IPS-18c (cell line): ENCODE measurements at regions not wholly inside any gene's neighbourhood (a gene's known extent, or its start where the extent isn't known, plus 50 kb on each side); places are given as distances from the start of the nearest gene placed in this dataset.
"Not testable (repeated sequence)": the region's sequence is repeated elsewhere in the genome, so short reads cannot be mapped to it uniquely, and the experiment has no call there.

Experiments used
- H3K4me3 ChIP-seq: 2 replicates; pipeline ENCODE4 v1.7.0; 2013; ENCODE audit warnings: low read depth, mild to moderate bottlenecking, low read length, moderate library complexity; ENCODE audit not compliant: insufficient read depth
- H3K9me3 ChIP-seq: one replicate; pipeline ENCODE4 v1.6.1; 2013; ENCODE audit warnings: mild to moderate bottlenecking, low read length, moderate library complexity; ENCODE audit not compliant: control insufficient read depth, insufficient read depth

GRCh38 chr14:70269582-70269981, 80.8 kb upstream of the SLC8A3 start:
- H3K4me3 ChIP-seq, result no peak overlapping the region
- H3K9me3 ChIP-seq, result no peaks in the 10 kb centered on the region

- Histone ChIP-seq H3K4me3 (no peak overlapping the region), H3K9me3 (no peaks in the 10 kb centered on the region)
These were observed 80.0 kb upstream of the SLC8A3 start for GRCh38 chr14:70268760-70269159.

GRCh38 chr14:70266157-70266556, 77.4 kb upstream of the SLC8A3 start:
- no peak overlapping the region for H3K4me3 ChIP-seq

GRCh38 chr14:70265422-70265821, 76.7 kb upstream of the SLC8A3 start:
- no peaks in the 10 kb centered on the region for H3K9me3 ChIP-seq

More at GRCh38 chr14:70266157-70266556, 77.4 kb upstream of the SLC8A3 start:
- no peaks in the 10 kb centered on the region for H3K9me3 ChIP-seq

GRCh38 chr14:70259420-70259819, 70.7 kb upstream of the SLC8A3 start:
- no peak overlapping the region for H3K4me3 ChIP-seq
- H3K9me3 ChIP-seq, result no peaks in the 10 kb centered on the region

More at GRCh38 chr14:70265422-70265821, 76.7 kb upstream of the SLC8A3 start:
- no peak overlapping the region for H3K4me3 ChIP-seq

- no peaks in the 10 kb centered on the region for H3K9me3 ChIP-seq
These were observed 68.8 kb upstream of the SLC8A3 start for GRCh38 chr14:70257526-70257925.

GRCh38 chr14:70256601-70257000, 67.8 kb upstream of the SLC8A3 start:
- Histone ChIP-seq H3K9me3 (no peaks in the 10 kb centered on the region), H3K4me3 (no peak overlapping the region)

More at GRCh38 chr14:70257526-70257925, 68.8 kb upstream of the SLC8A3 start:
- H3K4me3 ChIP-seq, result no peak overlapping the region

GRCh38 chr14:70255071-70256057, 66.6 kb upstream of the SLC8A3 start:
- peak overlapping the region; percentile 15; the same call in 1 of the 2 replicates for H3K4me3 ChIP-seq
- not testable (repeated sequence) for H3K9me3 ChIP-seq

GRCh38 chr14:70254476-70254961, 65.8 kb upstream of the SLC8A3 start:
- no peaks in the 10 kb centered on the region for H3K9me3 ChIP-seq

GRCh38 chr14:70253547-70253946, 64.8 kb upstream of the SLC8A3 start:
- not testable (repeated sequence) for H3K9me3 ChIP-seq

More at GRCh38 chr14:70254476-70254961, 65.8 kb upstream of the SLC8A3 start:
- peak overlapping the region; percentile 49; the same call in 1 of the 2 replicates for H3K4me3 ChIP-seq

GRCh38 chr14:70245026-70245425, 56.3 kb upstream of the SLC8A3 start:
- H3K9me3 ChIP-seq, result no peaks in the 10 kb centered on the region
- H3K4me3 ChIP-seq, result no peak overlapping the region

More at GRCh38 chr14:70253547-70253946, 64.8 kb upstream of the SLC8A3 start:
- not testable (repeated sequence) for H3K4me3 ChIP-seq

- Histone ChIP-seq H3K9me3 (no peaks in the 10 kb centered on the region), H3K4me3 (no peak overlapping the region)
These were observed 51.1 kb upstream of the SLC8A3 start for GRCh38 chr14:70239802-70240201.

GRCh38 chr14:70238635-70239034, 49.9 kb upstream of the SLC8A3 start:
- H3K4me3 ChIP-seq, H3K9me3 ChIP-seq: not testable (repeated sequence)
